DMS 273 treated with DMSO at 0.1 percent for 48 hours (cell line): ENCODE measurements at regions not wholly inside any gene's neighbourhood (a gene's known extent, or its start where the extent isn't known, plus 50 kb on each side); places are given as distances from the start of the nearest gene placed in this dataset.

Experiments
- DNase-seq: peaks from one replicate; lab custom pipeline; 2025; lab: John Stamatoyannopoulos, UW

DNA sequence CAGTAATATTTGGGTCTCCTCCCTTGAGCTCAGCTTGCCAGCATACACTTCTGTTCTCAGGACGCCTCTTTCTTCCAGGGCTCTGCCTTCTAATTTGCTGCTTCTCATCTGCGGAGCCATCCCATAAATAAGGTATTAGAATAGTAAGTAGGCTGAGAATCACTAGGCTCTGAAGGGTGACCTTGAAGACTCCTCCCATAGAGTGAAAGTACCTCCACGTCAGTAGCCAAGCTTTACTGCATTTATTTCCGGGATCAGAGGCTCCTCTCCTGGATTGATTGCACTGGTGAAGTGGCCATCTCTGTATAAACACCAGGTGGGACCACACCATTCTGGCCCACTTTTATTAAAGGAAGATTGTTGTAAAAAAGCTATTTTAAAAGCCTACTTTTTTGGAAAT lies 315.5 kb downstream of the FAT3 start:
- no peak for DNase-seq

DNA sequence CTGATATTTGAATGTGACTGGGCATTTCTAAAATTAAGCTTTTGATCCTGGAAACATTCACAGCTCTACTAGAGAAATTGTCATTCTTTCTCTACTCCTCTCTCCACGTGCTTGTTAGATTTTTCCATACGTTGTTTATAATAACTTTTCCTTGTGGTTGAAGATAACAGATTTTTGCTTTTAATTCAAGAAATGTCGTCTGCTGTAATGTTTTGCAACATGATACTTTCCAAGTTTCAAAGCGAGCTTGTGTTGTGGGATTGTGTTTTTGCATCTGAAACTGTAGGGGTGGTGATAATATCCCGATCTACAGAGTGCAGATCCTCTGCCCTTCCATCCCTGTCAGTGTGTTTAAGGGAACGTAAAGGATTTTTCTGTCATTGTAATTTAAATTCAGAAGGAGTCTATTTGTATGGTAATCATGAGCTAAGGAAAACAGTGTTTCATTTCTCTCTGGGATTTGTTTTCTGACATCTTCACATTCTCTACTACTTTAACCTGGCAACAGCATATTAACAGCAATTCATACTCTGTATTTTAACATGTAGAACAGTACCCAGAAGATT lies 321.4 kb downstream of the FAT3 start:
- no peak for DNase-seq

DNA sequence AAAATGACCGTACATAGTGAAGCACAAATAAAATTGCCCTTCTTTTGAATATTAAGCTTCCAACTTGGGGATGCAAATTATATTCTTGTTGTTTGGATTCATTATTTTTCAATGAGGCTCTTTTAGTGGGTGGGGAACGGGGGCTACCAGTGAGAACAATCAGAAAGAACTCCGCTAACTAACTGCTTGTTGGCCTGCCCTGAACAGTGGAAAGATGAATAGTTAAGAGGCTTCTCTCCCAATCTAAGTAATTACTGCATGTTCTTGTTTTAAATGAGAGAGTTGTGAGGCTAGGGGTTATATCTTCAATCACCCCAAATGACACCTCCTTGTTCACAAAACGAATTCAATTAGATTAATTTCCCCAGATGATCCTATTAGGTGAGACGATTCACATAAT lies 322.0 kb downstream of the FAT3 start:
- DNase-seq = no peak

DNA sequence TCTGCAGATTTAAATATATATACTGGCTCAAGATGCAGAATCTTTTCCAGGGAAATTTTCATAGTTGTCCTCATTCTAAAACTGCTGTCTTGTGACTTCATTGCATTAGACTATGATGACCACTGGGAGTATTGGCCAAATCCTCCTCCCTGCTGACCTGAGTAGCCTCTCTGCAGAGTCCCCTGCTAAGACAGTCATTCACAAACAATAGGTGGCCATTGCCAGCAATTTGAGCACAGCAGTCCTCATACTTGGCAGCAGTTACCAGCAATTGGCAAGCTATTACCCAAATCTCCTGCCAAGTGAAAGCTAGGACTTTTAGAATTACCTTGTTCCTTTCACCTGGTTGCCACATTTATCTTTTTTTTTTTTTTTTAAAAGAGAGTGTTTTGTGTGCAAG lies 325.8 kb downstream of the FAT3 start:
- DNase-seq = no peak

DNA sequence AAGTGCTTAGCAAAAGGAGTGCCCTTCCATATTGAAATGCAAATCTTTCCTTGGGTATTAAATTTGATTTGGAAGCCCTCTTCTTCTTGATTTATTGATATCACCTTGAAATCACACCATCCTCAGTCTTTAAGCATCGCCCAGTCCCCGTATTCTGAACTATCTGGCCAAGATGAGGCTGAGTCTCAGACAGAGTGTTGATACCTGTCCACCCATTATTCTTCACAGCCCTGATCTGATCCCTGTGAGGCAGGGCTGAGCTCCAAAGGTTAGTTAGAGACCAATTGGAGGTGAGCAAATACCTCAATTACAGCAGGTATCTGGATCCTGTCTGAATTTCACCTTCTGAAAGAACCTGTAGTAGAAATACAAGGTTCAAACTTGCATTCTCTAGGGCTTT lies 326.3 kb downstream of the FAT3 start:
- no peak for DNase-seq

DNA sequence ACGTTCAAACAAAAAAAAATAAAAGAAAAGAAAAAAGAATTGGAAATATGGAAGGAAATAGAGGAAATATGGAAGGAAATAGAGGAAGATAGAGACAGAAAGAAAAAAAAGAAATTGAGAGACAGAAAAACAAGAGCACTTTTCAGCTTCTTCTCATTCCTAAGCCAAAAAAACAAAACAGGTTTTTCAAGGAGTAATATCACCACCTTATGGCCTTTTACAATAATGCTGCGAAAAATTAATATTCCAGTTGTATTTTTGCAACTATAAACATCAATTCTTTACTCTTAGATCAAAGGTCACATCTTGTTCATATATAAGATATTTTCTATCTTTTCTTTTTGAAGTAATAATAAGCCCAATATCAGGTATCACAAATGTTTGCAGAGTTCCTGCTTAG lies 328.3 kb downstream of the FAT3 start:
- DNase-seq = no peak

DNA sequence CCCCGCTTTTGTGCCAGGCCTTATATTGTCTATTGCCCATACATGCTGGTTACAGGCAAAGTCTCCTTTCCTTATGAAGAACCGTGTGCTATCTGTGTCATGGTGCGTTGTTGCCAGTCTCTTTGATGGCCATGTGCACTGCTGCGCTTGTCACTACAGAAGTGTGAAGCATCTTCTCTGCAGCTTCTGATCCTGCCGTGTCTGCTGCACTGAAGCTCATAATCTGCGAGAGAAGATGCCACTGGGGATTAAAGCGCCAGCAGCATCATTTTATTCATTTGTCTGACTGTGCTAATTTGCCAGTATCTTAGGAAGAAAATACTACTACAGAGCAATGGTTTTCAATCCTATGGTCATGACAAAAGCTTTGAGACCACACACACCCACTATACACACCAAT lies 330.1 kb downstream of the FAT3 start:
- DNase-seq = no peak

DNA sequence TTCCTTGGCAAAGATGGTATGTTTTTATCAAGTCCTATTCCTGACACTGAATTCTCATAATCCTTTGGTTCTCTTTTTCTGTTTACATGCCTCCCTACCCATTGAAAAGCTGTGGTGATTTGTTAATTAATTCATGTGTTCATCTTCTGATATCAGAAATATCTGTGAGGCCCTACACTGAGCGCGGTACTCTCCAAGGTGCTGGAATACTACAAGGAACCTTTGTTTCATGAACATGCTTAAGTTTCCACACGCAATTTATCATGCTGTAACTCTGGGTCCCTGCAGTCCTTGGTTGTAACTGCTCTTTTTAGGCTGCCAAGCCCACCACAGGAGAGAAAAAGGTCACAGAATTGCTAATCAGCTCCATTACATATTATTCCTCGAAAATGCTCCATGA lies 331.8 kb downstream of the FAT3 start:
- DNase-seq = no peak

DNA sequence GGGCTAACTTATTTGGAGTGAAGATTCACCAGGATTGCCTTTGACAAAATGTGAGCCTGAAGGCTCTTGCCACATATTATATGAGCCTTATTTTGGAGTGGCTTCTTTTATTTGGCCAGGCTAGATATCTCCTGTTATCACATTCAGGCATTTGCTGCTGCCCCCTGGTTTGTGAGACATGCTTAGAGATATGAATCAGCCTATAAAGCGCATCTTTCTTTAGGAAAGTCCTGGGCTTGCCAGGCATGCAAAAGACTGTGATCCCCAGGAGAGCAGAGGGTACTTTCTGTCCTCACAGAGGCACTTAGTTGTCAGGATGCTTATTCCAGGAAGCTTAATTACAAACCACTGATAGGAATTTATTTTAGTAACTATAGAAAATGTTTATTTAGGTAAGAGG lies 333.3 kb downstream of the FAT3 start:
- no peak for DNase-seq

DNA sequence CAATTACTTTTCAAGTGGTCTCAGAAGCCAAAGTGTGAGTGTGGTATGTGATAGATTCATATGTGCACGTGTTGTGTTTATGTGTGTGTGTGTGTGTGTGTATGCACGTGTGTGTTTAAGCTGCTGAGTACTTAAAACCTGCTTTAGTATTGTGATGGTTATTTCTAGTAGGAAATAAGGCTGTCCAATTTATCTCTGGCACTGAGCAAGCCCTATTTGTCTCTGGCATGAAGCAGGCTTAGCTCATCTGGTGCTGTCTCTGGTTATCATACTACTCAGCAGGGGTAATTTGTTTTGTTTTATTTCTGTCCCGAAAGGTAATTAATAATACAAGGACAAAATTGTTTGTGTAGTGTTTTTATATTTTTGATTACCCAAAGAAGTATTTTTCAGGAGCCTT lies 333.7 kb downstream of the FAT3 start:
- no peak for DNase-seq

DNA sequence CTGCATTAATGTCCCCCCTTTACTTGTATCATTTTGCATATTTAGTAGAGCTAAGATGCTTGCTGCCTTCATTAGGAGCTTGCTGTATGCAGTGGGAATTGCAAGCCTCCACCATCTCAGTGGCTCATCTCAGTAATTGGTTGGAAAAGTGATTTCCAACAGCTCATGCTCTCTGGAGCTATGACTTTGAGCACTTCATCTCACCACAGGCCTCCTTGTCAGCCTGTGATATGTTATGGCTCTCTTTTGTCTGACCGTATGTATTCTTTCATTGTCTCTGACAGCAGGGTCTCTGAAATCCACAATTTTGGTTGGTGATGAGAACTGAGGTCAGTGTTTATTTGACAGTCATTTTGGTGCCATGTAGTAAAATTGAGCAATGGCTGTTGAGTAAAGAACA lies 345.1 kb downstream of the FAT3 start:
- no peak for DNase-seq

DNA sequence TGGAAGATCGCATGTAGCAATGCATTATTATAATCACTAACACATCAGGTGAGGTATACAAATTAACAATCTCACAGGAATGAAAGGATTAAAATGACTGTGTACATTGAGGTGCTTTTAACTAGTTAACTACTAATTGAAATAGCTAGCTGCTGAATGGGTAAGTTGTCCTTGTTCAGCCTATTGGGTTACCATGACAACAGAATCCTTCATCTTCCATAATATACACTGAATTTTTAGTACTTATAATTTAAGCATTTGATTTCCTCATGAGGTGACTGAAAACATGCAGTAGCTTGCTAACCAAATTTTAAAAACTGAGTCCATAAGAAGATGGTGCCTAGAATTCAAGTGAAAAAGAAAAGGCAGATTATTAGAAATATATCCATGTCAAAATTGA lies 347.9 kb downstream of the FAT3 start:
- no peak for DNase-seq

DNA sequence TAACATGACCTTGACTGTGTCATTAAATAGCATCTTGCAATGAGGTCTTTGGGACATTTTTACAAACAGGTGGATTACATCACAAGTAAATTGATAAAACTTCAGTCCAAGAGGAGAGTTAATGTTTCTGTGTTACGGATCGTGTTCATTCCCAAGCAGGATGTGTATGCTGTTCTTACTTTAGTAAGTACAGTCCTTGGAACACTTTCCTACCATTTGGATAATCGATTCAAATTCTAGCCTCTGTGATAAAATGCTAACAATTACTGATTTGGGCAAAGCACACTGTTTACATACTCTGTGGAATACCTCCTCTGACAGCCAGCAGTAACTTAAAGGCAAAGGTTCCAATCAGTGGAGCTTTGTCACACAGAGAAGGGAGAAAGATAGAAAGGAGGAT lies 351.7 kb downstream of the FAT3 start:
- DNase-seq = no peak

DNA sequence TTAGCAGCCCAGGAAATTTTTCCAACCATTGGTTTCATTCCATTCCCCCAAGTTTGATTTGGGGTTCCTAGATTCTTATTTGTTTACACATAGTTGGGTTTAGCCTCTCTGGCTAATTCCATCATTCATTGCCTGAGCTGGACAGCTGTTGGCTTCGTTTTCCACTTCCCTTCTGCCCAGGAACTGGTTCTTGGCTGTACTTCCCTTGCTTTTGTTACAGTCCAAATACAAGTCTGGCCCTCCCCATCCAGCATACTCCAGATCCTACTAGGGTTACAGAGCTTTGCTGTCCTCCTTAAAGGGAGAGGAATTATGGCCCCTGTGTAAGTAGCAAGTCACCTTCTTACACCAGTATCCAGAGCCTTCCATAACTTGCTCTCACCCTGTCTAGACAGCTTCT lies 356.3 kb downstream of the FAT3 start:
- no peak for DNase-seq

DNA sequence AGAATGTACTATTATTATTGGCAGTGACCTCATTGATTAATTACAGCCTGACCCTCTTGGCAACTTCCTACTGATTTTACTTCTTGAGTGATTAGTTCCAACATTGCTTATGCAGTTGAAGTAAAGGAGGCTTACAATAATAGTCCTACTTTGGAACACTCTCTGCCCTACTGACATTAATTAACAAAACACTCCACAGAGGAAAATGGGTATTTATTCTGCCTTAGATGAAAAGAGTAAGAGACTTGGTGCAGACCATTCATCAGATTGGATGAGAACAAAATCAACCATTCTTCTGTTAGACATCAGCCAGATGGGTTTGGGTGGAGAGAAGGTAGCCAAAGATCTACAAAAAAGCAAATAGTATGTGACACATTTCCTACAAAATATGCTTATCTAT lies 363.8 kb downstream of the FAT3 start:
- DNase-seq = no peak

DNA sequence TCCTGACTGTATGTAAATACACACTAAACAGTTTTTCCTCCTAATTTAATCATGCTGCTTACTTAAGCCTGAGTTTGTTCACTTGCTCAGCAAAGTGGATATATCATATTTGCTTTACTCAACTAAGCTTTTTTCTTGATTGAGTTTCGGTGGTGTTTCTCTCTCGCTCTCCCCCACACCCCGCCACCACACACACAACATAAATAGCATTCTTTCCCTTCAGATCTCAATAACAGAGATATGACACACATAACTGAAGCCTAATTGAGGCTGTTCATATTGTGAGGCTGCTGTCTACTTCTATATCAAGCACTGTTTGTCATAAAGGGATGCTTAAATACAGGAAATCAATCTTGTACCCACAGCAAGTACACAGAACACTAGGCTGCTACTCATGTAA lies 364.9 kb downstream of the FAT3 start:
- DNase-seq = no peak

DNA sequence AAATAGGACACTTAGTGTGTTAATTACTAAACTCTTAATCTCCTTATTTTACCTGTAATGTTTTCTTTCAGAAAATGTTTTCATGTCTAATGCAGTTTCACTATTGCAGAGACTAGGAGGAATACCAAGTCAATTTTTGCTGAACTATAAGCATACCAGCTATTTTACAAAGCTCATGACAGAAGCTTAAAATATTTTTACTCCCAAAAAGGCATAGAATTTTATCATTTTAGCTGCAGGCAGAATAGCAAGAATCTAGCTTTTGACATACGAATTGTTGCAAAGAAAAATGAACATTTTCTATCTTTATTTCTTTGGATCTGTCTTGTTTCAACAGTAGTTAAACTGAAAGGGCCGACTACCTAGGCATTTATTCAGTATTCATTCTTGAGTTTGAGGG lies 366.9 kb downstream of the FAT3 start:
- DNase-seq = no peak

DNA sequence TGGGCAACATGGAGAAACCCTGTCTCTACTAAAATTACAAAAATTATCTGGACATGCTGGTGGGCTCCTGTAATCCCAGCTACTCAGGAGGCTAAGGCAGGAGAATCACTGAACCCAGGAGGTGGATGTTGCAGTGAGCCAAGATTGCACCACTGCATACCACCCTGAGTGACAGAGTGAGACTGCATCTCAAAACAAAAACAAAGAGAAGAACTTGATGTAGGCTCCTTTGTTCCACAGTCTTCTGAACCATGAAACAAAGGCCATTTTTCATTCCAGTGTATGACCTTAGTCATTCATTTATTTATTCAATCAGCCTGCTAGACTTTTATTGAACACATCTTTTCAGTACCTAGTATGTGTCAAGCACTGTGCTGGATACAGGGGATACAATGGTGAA lies 369.6 kb downstream of the FAT3 start:
- DNase-seq = no peak

DNA sequence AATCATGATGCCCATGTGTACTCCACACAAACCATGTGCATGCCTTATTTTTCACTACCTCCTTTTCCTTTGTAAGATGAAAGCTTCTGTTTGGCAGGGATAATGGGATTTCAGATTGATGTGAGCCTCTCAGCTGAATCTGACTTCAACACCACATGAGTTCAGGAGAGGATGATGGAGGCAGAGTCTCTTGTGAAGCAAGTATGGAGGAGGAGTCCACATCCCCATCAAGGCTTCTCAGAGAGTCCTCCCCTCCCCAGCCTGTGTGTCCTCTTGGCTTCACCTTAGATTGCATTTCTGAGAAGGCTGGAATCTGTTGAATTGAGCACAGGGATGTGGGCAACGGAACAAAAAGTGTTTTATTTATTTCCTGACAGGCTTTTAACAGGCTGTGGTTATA lies 370.4 kb downstream of the FAT3 start:
- no peak for DNase-seq

DNA sequence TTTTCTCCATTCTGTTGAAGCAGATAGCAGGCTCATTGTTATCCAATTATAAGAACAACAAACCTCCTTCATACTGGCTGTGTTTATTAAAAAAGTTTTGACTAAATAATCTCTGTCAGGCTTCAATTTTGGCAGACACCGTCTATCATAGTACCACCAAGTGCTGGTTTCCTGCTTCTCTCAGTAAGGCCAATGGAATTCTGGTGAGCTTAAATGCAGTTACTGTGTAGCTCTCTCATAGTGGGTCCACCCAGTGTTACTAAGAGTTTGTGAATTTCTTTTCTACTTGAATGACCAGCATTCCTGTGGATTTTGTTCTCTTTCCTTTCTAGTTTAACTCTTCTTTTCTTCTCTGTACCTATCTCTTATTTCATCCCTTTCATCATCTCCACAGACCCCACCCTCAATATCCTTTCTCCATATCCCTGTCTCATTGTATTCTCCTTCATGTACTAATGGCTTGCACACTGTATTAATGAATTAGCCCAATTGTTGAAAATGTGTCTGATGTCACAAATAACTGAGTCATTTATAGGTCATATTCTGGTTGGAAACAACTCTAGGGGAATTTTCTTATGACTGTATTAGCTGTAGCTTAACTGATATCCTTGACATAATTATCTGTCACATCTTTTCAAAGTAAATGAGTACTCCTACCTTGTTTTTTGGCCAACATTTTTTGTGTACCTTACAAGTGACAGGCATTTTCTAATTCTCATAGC lies 372.1 kb downstream of the FAT3 start:
- no peak for DNase-seq

DNA sequence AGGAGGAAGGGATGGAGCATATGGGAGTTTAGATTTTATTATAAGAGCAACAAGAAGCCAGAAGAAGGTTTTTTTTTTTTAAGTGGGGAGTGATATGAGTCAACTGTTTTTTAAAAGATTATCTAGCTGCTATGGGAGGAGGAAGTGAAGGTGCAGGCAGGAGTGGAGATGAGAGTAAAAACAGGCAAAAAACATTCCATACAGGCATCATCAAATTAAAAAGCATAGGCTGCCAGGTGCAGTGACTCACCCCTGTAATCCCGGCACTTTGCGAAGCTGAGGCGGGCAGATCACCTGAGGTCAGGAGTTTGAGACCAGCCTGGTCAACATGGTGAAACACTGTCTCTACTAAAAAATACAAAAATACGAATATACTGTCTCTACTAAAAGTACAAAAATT lies 368.4 kb upstream of the MTNR1B start:
- DNase-seq = no peak

DNA sequence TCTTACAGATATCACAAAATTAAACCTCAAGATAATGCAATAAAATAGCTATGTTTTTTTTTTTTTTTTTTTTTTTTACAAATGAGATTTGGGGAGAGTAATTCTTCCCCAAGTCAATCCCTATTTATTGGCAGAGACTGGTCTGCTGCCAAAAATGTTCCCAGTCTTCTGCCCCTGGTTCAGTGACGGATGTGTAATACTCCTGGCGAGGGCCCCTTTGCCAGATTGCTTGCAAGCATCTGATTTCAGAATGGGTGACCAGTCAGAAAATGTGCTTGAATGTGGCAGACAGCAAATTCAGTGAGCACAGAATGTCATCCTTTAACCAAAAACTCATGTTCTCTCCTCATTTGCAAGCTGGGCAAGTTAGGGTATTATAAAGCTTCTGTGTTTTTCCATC lies 363.8 kb upstream of the MTNR1B start:
- no peak for DNase-seq

DNA sequence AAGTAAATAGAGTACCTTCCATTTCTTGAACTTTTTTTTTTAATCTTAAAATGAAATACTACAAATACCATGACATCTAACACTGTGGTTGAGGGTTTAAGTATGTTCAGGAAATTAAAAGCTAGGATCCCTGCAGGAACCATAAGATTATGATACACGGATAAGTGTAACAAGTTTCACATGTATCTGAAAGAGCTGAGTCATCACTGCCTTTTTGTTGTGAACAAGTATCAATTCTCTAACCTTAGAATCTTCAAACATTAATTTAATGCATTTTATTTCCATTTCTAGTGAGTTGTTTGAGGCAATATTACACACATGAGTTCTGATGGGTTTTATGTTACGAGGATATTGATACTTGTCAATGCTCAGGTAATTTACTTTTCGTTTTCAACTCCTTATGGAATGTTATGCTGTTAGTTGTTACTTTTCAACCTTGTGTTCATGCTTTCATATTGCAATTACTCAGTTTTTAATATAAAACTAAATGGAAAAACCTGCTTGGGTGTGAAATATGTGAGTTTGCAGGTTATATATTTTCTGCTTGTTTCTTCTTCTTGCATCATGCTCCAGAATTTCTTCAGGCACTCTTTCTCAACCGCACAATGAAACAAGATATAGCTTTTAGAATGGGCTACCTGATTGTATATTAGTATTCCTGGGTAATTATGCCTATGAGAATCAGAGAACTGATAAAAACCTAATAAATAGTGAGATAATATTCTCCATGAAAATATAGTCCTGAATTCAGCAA lies 361.3 kb upstream of the MTNR1B start:
- DNase-seq = no peak

DNA sequence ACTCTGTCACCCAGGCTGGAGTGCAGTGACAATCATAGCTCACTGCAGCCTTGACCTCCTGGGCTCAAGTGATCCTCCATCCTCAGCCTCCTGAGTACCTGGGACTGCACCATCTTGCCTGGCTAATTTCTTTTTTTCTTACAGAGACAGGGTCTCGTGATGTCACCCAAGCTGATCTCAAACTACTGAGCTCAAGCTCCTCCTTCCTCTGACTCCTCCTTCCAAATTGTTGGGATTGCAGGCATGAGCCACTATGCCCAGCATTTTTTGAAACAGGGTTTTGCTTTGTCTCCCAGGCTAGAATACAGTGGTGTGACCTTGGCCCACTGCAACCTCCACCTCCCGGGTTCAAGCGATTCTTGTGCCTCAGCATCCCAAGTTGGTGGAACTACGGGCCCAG lies 358.3 kb upstream of the MTNR1B start:
- no peak for DNase-seq
